Hematopoietic multipotent progenitor cell treated with erythropoietin and hydrocortisone succinate and interleukin-3 and kit ligand, for 17 days (in vitro differentiated cells): ENCODE measurements at regions not wholly inside any gene's neighbourhood (a gene's known extent, or its start where the extent isn't known, plus 50 kb on each side); places are given as distances from the start of the nearest gene placed in this dataset.
A peak's percentile ranks its signal among the peaks of the same experiment; 100 is the strongest.
"Not testable (repeated sequence)": the region's sequence is repeated elsewhere in the genome, so short reads cannot be mapped to it uniquely, and the experiment has no call there.

Source experiments
- DNase-seq: peaks from one replicate; pipeline ENCODE4 v3.0.0-alpha.2; 2015; ENCODE audit warnings: low spot score

- DNase-seq: no peak
Observed at GRCh38 chr2:395886-396285, 108.0 kb upstream of the ALKAL2 start.

GRCh38 chr2:393711-394696 is 106.1 kb upstream of the ALKAL2 start:
- no peak for DNase-seq

- DNase-seq: no peak
Observed at GRCh38 chr2:392926-393280, 105.0 kb upstream of the ALKAL2 start.

- no peak for DNase-seq
Observed at GRCh38 chr2:392181-392925, 104.5 kb upstream of the ALKAL2 start.

GRCh38 chr2:391696-392095 is 103.8 kb upstream of the ALKAL2 start:
- no peak for DNase-seq

- no peak for DNase-seq
Observed at GRCh38 chr2:390959-391358, 103.1 kb upstream of the ALKAL2 start.

GRCh38 chr2:389985-390384 is 102.1 kb upstream of the ALKAL2 start:
- DNase-seq: not testable (repeated sequence)

GRCh38 chr2:388752-389151 is 100.9 kb upstream of the ALKAL2 start:
- DNase-seq: not testable (repeated sequence)

GRCh38 chr2:387980-388421 is 100.1 kb upstream of the ALKAL2 start:
- DNase-seq: no peak

- no peak for DNase-seq
Observed at GRCh38 chr2:386406-387103, 98.7 kb upstream of the ALKAL2 start.

- DNase-seq: no peak
Observed at GRCh38 chr2:385785-386184, 97.9 kb upstream of the ALKAL2 start.

- no peak for DNase-seq
Observed at GRCh38 chr2:385061-385460, 97.2 kb upstream of the ALKAL2 start.

- DNase-seq: peak; percentile 5
Observed at GRCh38 chr2:383888-384287, 96.0 kb upstream of the ALKAL2 start.

- DNase-seq: no peak
Observed at GRCh38 chr2:383178-383577, 95.3 kb upstream of the ALKAL2 start.

- DNase-seq: no peak
Observed at GRCh38 chr2:382728-383022, 94.8 kb upstream of the ALKAL2 start.

GRCh38 chr2:381941-382727 is 94.2 kb upstream of the ALKAL2 start:
- no peak for DNase-seq

GRCh38 chr2:381181-381580 is 93.3 kb upstream of the ALKAL2 start:
- no peak for DNase-seq

- DNase-seq: no peak
Observed at GRCh38 chr2:380772-381171, 92.9 kb upstream of the ALKAL2 start.

GRCh38 chr2:380221-380620 is 92.3 kb upstream of the ALKAL2 start:
- no peak for DNase-seq

- no peak for DNase-seq
Observed at GRCh38 chr2:379778-380177, 91.9 kb upstream of the ALKAL2 start.

GRCh38 chr2:378364-378763 is 90.5 kb upstream of the ALKAL2 start:
- no peak for DNase-seq

- no peak for DNase-seq
Observed at GRCh38 chr2:377414-377813, 89.5 kb upstream of the ALKAL2 start.
